ENCODE measurements at regions not wholly inside any gene's neighbourhood (a gene's known extent, or its start where the extent isn't known, plus 50 kb on each side); places are given as distances from the start of the nearest gene placed in this dataset.

DNA sequence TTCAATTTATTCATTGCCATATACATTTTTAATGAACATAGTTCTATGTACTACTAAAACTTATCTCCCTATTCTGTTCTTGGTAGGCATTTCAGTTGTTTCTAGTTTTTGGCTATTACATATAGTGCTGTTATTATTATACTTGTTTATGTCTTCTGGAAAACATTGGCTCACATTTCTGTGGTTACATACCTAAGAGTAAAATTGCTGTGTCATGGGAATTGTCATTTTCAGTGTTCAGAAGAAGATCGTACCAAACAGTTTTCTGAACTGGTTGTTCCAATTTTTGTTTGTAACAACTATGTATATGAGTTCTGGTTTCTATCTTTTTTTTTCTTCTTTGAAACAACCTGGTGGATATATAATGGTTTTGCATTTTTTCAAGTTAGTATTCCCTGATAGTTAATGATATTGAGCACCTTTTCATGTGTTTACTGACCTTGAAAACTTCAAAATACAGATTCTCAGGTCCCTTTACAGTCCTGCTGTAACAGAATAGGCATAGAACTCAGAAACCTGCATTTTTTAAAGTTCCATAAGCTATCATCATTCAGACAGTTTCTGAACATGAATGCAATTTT is 230.7 kb downstream of the JRKL start:
- no peak for DNase-seq

DNA sequence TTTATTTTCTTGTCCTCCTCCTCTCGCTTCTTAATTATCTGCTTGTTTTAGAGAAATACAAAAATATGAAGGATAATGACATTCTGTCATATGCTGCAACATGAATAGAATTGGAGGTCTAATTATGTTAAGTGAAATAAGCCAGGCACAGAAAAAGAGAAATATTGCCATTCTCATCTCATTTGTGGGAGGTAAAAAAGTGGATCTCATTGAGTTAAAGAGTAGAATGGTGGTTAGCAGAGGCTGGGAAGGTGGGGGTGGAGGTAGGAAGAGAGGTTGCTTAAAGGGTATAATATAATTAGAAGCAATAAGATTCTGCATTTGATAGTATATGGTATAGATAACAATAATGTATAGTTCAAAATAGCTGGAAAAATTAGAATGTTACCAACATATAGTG is 231.3 kb downstream of the JRKL start:
- no peak for DNase-seq

GRCh38 chr11:96622026-96622634 is 232.3 kb downstream of the JRKL start:
- DNase-seq, result no peak

GRCh38 chr11:96624126-96624525 is 234.3 kb downstream of the JRKL start:
- no peak for DNase-seq

- no peak for DNase-seq
These were observed 237.6 kb downstream of the JRKL start for GRCh38 chr11:96627376-96627775.

- DNase-seq, result no peak
These were observed 245.8 kb downstream of the JRKL start for GRCh38 chr11:96635655-96636054.

- DNase-seq, result no peak
These were observed 251.4 kb downstream of the JRKL start for GRCh38 chr11:96641261-96641660.

GRCh38 chr11:96642583-96642982 is 252.8 kb downstream of the JRKL start:
- DNase-seq, result no peak

GRCh38 chr11:96643173-96643572 is 253.4 kb downstream of the JRKL start:
- no peak for DNase-seq

DNA sequence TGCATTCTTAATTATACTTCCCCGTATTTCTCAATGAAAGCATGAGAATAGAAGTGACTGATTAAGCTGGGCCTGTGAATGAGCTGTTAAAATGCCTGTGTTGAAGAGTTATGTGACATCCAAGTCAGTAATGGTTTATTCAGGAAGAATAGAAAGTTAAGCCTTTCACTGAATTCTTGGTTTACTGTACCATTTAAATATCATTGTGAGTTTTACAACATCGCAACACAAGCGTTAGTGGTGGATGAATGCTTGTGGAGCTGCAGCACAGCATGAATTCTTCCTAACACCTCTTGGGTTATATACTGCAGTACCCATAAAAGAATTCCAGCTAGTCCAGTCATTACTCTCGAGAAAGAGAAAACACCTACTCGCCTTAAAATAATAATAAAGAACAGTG is 257.8 kb downstream of the JRKL start:
- DNase-seq, result no peak

- no peak for DNase-seq
These were observed 259.2 kb downstream of the JRKL start for GRCh38 chr11:96648991-96649390.

- no peak for DNase-seq
These were observed 262.7 kb downstream of the JRKL start for GRCh38 chr11:96652516-96652915.

- DNase-seq, result no peak
These were observed 265.7 kb downstream of the JRKL start for GRCh38 chr11:96655474-96655873.

DNA sequence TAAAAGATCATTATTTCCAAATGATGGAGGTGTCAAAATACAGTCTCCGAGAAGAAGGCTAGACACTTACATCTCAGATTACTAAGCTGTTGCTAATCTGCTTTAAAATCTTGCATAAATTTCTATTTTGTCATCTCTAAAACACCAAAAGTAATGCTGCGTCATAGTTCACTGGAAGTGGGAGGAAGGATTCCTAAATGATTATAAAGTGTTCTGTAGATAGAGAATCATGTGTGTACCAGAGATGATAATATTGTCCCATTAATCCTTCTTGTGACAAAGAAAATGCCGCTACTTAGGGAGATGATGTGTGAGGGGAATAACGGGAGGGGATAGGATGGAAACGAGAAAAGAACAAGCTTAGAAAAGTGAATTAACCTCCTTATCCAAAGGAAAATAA is 268.6 kb downstream of the JRKL start:
- DNase-seq, result no peak

- DNase-seq, result no peak
These were observed 274.3 kb downstream of the JRKL start for GRCh38 chr11:96664110-96664509.

DNA sequence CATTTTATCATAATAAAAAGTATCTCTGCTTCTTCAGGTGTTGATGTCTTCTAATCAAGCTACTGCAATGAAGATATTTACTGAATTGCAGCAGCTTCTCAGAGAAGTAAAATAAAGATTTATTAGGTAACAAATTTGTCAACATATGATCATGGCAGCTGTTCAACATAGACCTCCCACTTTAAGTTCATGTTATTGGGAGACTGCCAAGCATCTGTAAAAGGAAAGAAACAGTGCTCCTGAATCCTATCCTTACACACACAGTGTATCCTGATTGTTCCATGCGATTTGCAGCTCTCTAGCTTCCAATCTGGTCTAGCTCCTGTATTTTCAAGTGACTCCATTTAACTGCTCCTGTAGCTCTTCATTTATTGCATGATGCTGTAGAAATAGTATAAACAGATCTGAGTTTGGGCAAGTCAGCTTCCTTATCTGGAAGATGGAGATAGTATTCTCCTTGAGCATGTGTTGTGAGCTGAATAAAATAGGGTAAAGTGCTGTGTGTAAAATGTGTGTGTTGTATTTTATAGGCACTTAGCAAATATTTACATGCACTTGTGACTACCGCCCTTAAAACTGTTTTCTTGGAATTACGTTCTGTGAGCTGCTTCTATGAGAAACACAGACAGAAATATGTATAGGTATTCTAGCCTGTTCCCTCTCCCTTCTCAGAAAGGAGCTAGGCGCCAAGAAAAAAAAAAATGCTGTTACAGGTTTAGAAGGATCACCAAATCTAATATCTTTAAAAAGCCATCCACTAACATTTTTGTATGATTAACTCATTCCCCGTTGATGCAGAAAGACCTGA is 290.6 kb downstream of the JRKL start:
- no peak for DNase-seq

- no peak for DNase-seq
These were observed 291.4 kb downstream of the JRKL start for GRCh38 chr11:96681019-96681716.

DNA sequence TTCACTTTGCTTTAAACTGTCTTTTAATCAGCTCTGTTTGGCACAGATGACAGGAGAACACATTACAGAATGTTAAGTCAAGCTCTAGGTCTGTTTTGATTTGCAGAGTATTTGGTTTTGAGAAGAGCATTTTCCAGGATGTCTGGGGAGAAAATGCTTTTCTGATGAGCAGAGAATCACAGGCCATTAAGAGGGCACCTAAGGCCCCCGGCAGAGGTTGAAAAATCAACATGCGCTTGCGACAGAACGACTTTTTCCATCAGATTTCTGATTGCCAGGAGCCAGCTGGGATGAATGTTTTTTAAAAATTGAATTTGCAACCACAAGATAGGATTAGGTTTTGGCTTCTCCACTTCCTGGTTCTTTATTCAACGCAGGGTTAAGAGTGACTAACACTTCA is 304.5 kb downstream of the JRKL start:
- no peak for DNase-seq

- DNase-seq, result no peak
These were observed 306.9 kb downstream of the JRKL start for GRCh38 chr11:96696731-96697130.

DNA sequence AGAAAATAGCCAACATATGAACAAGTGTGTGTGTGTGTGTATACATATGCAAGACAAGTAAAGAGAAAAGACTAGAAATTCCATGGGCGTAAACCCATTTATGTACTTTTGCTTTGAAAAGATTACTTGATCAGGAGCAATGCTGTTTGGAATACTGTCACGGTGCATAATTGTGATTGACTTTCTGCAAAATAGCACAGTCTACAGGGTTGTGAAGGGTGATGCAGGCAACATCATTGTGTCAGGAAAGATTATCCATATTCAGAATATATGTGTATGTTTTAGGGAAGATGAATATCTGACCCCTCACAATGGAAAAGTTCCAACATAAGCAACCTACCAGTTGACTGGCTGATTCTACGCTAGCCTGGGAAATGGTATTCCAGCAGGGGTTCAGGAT is 307.7 kb downstream of the JRKL start:
- DNase-seq, result no peak

GRCh38 chr11:96704847-96705246 is 315.0 kb downstream of the JRKL start:
- DNase-seq, result no peak

DNA sequence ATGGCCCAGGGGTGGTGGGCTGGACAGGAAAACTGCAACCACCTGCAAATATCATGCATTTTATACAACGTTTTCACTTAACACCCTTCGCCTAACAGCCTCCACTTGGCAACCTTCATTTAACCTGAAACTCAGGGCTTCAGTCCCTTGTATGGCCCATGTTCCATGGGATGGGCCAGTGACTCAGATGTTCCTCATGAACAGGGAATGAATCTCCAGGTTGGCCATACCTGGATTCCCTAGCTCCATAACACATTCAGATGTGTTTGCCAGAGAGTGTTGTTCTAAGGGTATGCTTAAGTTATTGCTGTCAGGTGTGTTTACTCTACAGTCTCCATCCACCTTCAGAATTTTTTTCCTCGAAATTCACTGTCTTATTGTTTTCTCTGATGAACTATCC is 316.9 kb downstream of the JRKL start:
- no peak for DNase-seq

DNA sequence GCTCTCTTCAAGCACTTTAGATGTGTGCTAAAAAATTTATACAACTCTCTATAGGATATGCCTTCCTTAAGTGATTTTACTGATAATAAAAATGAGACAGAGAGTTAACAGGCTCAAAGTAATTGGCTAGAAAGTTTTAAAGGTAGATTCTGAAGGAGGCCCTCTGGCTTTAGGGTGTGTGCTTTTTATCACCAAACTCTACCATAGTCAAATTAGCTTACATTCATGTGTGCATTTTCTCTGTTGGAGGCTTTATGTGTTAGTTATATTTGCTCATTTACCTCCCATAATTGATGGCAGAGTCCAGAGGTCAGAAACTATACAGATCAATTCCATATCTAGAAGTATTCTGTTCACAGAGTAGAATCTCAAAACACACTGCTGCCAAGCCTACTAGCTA is 317.5 kb downstream of the JRKL start:
- no peak for DNase-seq

Measured in activated gamma-delta T cell (primary cell).